Erythroblast (primary cell): ENCODE measurements at regions not wholly inside any gene's neighbourhood (a gene's known extent, or its start where the extent isn't known, plus 50 kb on each side); places are given as distances from the start of the nearest gene placed in this dataset.

ENCODE experiments used
- GATA1 ChIP-seq: IDR thresholded peaks from 2 replicates; pipeline ENCODE4 v1.6.1; 2011; ENCODE audit warnings: low read depth, mild to moderate bottlenecking, control low read depth, low read length, moderate library complexity
- POLR2A ChIP-seq: IDR thresholded peaks from 2 replicates; pipeline ENCODE4 v1.6.1; 2011; ENCODE audit warnings: mild to moderate bottlenecking, low read length

GRCh38 chr2:176725873-176726645 is 456.8 kb downstream of the MTX2 start:
- no peak for TF ChIP-seq POLR2A
- no peak for TF ChIP-seq GATA1
